MCF 10A (cell line): ENCODE measurements at regions not wholly inside any gene's neighbourhood (a gene's known extent, or its start where the extent isn't known, plus 50 kb on each side); places are given as distances from the start of the nearest gene placed in this dataset.

Experiments used
- BruUV-seq: library from RNA; stranded (reverse); fragments of 400-500 nt; replicated peaks from 2 replicates; lab custom pipeline; 2021; lab: Mats Ljungman, UMichigan
- CTCF ChIA-PET: fragments of 300-600 bp; sonication (Branson Sonifier 250); formaldehyde crosslinking; extraction: SDS; loops from one replicate; lab custom pipeline; 2021; ENCODE audit warnings: antibody characterized with exemption, inconsistent platforms; lab: Yijun Ruan, JAX
- POLR2A ChIA-PET: fragments of 300-600, 350-650 bp; sonication (Branson Sonifier 250); formaldehyde crosslinking; extraction: SDS; loops from one replicate; lab custom pipeline; 2020; ENCODE audit warnings: antibody characterized with exemption, inconsistent platforms; lab: Yijun Ruan, JAX
- DNase-seq: peaks from one replicate; pipeline ENCODE4 v3.0.0-alpha.2; 2018; ENCODE audit not compliant: unreplicated experiment
- H3K27ac Mint-ChIP-seq: one replicate; pipeline ENCODE4 v1.8.0; 2022; ENCODE audit warnings: mild to moderate bottlenecking, low read depth, mixed read lengths; ENCODE audit not compliant: unreplicated experiment
- H3K27me3 Mint-ChIP-seq: one replicate; pipeline ENCODE4 v1.8.0; 2022; ENCODE audit warnings: mixed read lengths; ENCODE audit not compliant: insufficient read depth, unreplicated experiment
- H3K36me3 Mint-ChIP-seq: one replicate; pipeline ENCODE4 v1.8.0; 2022; ENCODE audit warnings: mild to moderate bottlenecking, moderate library complexity, mixed read lengths; ENCODE audit not compliant: insufficient read depth, unreplicated experiment
- H3K4me1 Mint-ChIP-seq: one replicate; pipeline ENCODE4 v1.8.0; 2022; ENCODE audit warnings: mixed read lengths; ENCODE audit not compliant: insufficient read depth, unreplicated experiment
- H3K4me3 Mint-ChIP-seq: one replicate; pipeline ENCODE4 v1.8.0; 2022; ENCODE audit warnings: mild to moderate bottlenecking, moderate library complexity, mixed read lengths; ENCODE audit not compliant: unreplicated experiment
- H3K9me3 Mint-ChIP-seq: one replicate; pipeline ENCODE4 v1.8.0; 2022; ENCODE audit warnings: mixed read lengths; ENCODE audit not compliant: unreplicated experiment
- intact Hi-C: fragments of 100-400 bp; cut with micrococcal nuclease; formaldehyde crosslinking; loops from 2 replicates; pipeline ENCODE4 v1.14.1; 2022
- TF ChIP-seq, protein P1 (sequence below): fragments of 200-600 bp; IDR thresholded peaks from one replicate; pipeline ENCODE4 v1.8.0; 2022; ENCODE audit warnings: antibody characterized with exemption, mild to moderate bottlenecking; ENCODE audit not compliant: unreplicated experiment

DNA sequence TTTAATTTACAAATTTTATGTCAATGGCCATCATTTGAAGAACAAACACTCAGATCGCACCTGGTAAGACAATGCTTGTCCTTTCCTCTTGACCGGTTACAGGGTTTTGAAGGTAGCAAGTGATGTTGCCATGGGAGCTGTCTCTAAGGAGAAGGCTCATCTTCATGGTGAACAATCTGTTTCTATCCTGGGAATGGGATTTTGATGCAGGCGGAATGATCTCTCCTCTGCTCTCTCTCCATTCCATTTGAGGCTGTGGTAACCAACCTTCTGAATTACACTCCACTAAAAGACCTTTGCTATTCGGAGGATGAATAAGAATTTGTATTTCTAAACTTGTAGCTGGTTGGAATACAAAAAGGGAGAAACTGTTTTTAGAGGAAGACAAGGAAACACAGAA, 57.9 kb upstream of the SLC5A9 start:
- Mint-ChIP-seq H3K27ac (no peak overlapping the region), H3K4me3 (no peak overlapping the region), H3K9me3 (peaks cover under 1% of the 10 kb centered on the region), H3K27me3 (no peaks in the 10 kb centered on the region), H3K36me3 (peaks cover 20% of the 10 kb centered on the region), H3K4me1 (no peaks in the 10 kb centered on the region)
- no peak for DNase-seq
- POLR2A ChIA-PET: no interaction called here
- intact Hi-C loops: no loop called here
- no TSS peak for BruUV-seq
- TF ChIP-seq, protein P1, sequence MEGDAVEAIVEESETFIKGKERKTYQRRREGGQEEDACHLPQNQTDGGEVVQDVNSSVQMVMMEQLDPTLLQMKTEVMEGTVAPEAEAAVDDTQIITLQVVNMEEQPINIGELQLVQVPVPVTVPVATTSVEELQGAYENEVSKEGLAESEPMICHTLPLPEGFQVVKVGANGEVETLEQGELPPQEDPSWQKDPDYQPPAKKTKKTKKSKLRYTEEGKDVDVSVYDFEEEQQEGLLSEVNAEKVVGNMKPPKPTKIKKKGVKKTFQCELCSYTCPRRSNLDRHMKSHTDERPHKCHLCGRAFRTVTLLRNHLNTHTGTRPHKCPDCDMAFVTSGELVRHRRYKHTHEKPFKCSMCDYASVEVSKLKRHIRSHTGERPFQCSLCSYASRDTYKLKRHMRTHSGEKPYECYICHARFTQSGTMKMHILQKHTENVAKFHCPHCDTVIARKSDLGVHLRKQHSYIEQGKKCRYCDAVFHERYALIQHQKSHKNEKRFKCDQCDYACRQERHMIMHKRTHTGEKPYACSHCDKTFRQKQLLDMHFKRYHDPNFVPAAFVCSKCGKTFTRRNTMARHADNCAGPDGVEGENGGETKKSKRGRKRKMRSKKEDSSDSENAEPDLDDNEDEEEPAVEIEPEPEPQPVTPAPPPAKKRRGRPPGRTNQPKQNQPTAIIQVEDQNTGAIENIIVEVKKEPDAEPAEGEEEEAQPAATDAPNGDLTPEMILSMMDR: no peak
- CTCF ChIA-PET: interaction anchor here (0.7 kb wide), 1 partner anchor 74 kb away, joined by 3 read pairs; no protein-coding TSS in a partner anchor

DNA sequence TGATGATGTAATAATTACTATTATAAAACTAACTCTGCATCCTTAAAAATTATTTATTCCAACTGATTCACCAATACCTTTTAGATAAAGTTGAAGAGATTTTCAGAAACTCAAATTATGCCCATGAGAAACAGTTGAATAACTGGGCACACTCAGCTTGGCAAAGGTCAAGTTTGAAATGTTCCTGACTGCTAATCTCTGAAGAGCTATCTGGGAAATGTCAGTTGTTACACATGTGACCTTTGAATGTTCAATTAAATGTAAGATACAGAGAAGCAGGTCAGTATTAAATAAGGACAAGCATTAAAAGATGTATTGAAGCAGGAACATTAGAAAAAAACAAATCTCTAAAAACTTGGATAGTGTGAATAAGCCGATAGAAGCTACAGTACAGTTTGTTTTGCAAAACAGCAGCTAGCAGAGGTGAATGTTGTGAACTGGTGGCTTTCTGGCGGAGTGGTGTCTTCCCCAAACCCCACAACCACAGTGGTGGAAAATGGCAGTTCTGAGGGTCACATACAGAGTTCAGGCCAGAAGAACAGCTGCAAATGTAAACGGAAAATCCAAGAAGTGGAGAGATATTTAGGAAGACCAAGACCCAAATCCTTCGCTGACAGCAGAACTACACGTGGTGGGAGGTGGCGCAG, 61.9 kb upstream of the SLC5A9 start:
- TF ChIP-seq, protein P1: no peak
- POLR2A ChIA-PET: interaction anchor here (1.5 kb wide), 1 partner anchor 9 kb away, joined by 4 read pairs; no protein-coding TSS in a partner anchor
- CTCF ChIA-PET: interaction anchor here (0.6 to 1.5 kb wide), 6 partner anchors 13 to 162 kb away, joined by 3 to 5 read pairs (median 3); no protein-coding TSS in a partner anchor
- DNase-seq: no peak
- peaks cover 6% of the 10 kb centered on the region for H3K9me3 Mint-ChIP-seq
- no peaks in the 10 kb centered on the region for H3K4me1 Mint-ChIP-seq
- peaks cover 48% of the 10 kb centered on the region for H3K36me3 Mint-ChIP-seq
- BruUV-seq: no TSS peak
- intact Hi-C loops: no loop called here
- H3K4me3 Mint-ChIP-seq: no peak overlapping the region
- H3K27ac Mint-ChIP-seq: no peak overlapping the region
- no peaks in the 10 kb centered on the region for H3K27me3 Mint-ChIP-seq

DNA sequence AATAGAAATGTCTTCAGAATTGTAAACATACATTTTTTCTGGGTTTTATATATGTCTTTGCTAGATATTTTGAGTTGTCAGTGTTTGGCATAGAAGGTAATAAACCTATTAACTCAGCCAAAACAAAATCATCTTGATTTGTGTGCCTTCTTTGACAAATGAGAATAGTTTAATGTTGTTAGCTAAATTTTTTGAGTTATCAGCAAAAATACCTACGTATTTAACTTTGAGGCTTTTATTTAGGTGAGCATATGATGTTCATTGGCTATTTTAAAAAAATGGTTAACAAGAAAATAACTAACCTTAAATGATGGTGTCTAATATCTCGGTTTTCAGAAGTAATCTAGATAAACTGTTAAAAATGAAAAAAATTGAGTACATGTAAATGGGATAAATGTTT, 83.2 kb upstream of the SLC5A9 start:
- no TSS peak for BruUV-seq
- H3K4me3 Mint-ChIP-seq: no peak overlapping the region

More for the DNA sequence above, 83.2 kb upstream of the SLC5A9 start:
- Mint-ChIP-seq H3K9me3 (peaks cover 16% of the 10 kb centered on the region), H3K4me1 (peaks cover 6% of the 10 kb centered on the region), H3K27me3 (no peaks in the 10 kb centered on the region), H3K36me3 (peaks cover 27% of the 10 kb centered on the region), H3K27ac (no peak overlapping the region)
- CTCF ChIA-PET: interaction anchor here (0.7 kb wide), 1 partner anchor 702 kb away, joined by 3 read pairs; no protein-coding TSS in a partner anchor
- POLR2A ChIA-PET: interaction anchor here (2.3 kb wide), 1 partner anchor 11 kb away, joined by 15 read pairs; no protein-coding TSS in a partner anchor
- intact Hi-C loops: no loop called here
- no peak for DNase-seq
- TF ChIP-seq, protein P1: no peak
